ENCODE measurements at regions not wholly inside any gene's neighbourhood (a gene's known extent, or its start where the extent isn't known, plus 50 kb on each side); places are given as distances from the start of the nearest gene placed in this dataset.

- no peak overlapping the region; the same call in 1 of the 2 replicates for H2BK12ac ChIP-seq (ENCODE audit: low read depth, low read length)
- no peaks in the 10 kb centered on the region; a peak in 1 of 7 replicates for H3K4me1 ChIP-seq (replicated peaks in 1 of 4; ENCODE audit: control insufficient read depth in 3 of 4, insufficient read depth in 4 of 4, low read length in 3 of 4)
- no peak overlapping the region for H4K91ac ChIP-seq (replicated peaks; ENCODE audit: insufficient read length, low read length)
- H2BK15ac ChIP-seq (ENCODE audit: low read length) = peak overlapping the region; percentile 25; the same call in 1 of the 2 replicates
- ChIA-PET CTCF (ENCODE audit: partially characterized antibody) (interaction anchor here (0.7 to 4.7 kb wide), 13 partner anchors 12 to 264 kb away, joined by 3 to 38 read pairs (median 5); no protein-coding TSS in a partner anchor), POLR2A (ENCODE audit: partially characterized antibody) (no interaction called here)
- H3K4ac ChIP-seq (replicated peaks; ENCODE audit: insufficient read length, low read depth, low read length) = no peak overlapping the region
- no peaks in the 10 kb centered on the region for H3K9me3 ChIP-seq (ENCODE audit: insufficient read depth in 2 of 2, low read depth in 1 of 2, low read length in 1 of 2)
- no peak overlapping the region for H4K8ac ChIP-seq (ENCODE audit: extremely low read depth, insufficient read depth, low read length)
- H3K56ac ChIP-seq (replicated peaks; ENCODE audit: insufficient read length, low read depth, low read length) = no peak overlapping the region
- H3K27ac ChIP-seq (ENCODE audit: low read depth, low read length) = no peak overlapping the region
- 93% methylated on average over 2 of the region's 2 CpGs; no CpG with 5 or more reads in 1 of the 2 experiments for WGBS, 2 experiments (ENCODE audit: extremely low coverage in 1 of 2, insufficient coverage in 1 of 2, insufficient read length in 1 of 2, insufficient replicate concordance in 2 of 2, low coverage in 1 of 2, low lambda C conversion rate in 2 of 2, missing lambda C conversion rate in 1 of 2)
- no peaks in the 10 kb centered on the region; a peak in 1 of 7 replicates for H3K27me3 ChIP-seq (replicated peaks in 1 of 4; ENCODE audit: control insufficient read depth in 3 of 4, extremely low read depth in 1 of 4, insufficient read depth in 3 of 4, low read length in 3 of 4)
- H2AFZ ChIP-seq (ENCODE audit: low read length) = no peak overlapping the region
- no peak overlapping the region for H3K14ac ChIP-seq (ENCODE audit: insufficient read length)
- H4K5ac ChIP-seq (ENCODE audit: insufficient read length, low read depth, low read length) = no peak overlapping the region
- H3K79me2 ChIP-seq (ENCODE audit: control insufficient read depth in 1 of 2, insufficient read depth in 2 of 2, low read length in 2 of 2) = no peaks in the 10 kb centered on the region
- H4K20me1 ChIP-seq (replicated peaks in 1 of 2; ENCODE audit: control insufficient read depth in 1 of 2, insufficient read depth in 2 of 2, low read length in 2 of 2) = no peaks in the 10 kb centered on the region
- no peaks in the 10 kb centered on the region for H3K79me1 ChIP-seq (ENCODE audit: low read depth, low read length)
- H3K23me2 ChIP-seq (ENCODE audit: low read depth, low read length) = no peaks in the 10 kb centered on the region
- no peak overlapping the region for H3K23ac ChIP-seq (ENCODE audit: insufficient read length)
- no peak overlapping the region for H2BK5ac ChIP-seq (ENCODE audit: low read depth, low read length)
- no peak for TF ChIP-seq KDM5A (IDR thresholded peaks at IDR 0.05; ENCODE audit: low read length)
- FAIRE-seq (no peak), DNase-seq (ENCODE audit: low read depth in 1 of 2, low spot score in 2 of 2) (no peak)
- no peak overlapping the region for H3K4me2 ChIP-seq (ENCODE audit: insufficient read depth in 1 of 2, low read depth in 2 of 2, low read length in 2 of 2)
- no peak overlapping the region for H3K18ac ChIP-seq (ENCODE audit: extremely low read depth, low read length)
- H2BK120ac ChIP-seq (replicated peaks; ENCODE audit: low read depth, low read length) = no peak overlapping the region
- H2AK5ac ChIP-seq (ENCODE audit: low read depth, low read length) = no peak overlapping the region
- H3K4me3 ChIP-seq (ENCODE audit: extremely low read depth in 1 of 4, insufficient read depth in 2 of 4, low read depth in 3 of 4, low read length in 4 of 4) = no peak overlapping the region
- H2BK20ac ChIP-seq (ENCODE audit: low read length) = no peak overlapping the region
- H3K36me3 ChIP-seq (ENCODE audit: control insufficient read depth in 2 of 4, insufficient read depth in 4 of 4, low read length in 3 of 4) = no peaks in the 10 kb centered on the region
- H3K9ac ChIP-seq (replicated peaks in 1 of 4; ENCODE audit: extremely low read depth in 1 of 4, low read depth in 3 of 4, low read length in 3 of 4) = no peak overlapping the region
Measured at GRCh38 chr5:135724617-135725016, 109.8 kb upstream of the SLC25A48 start.

Data from H1 (cell line).